Omental fat pad (tissue), 3 donors: ENCODE measurements at regions not wholly inside any gene's neighbourhood (a gene's known extent, or its start where the extent isn't known, plus 50 kb on each side); places are given as distances from the start of the nearest gene placed in this dataset.

ENCODE experiments used
- ATAC-seq: fragments of 150-250 bp; one replicate; pipeline ENCODE4 v1.9.1; 2016; ENCODE audit warnings: mild to moderate bottlenecking, moderate library complexity; ENCODE audit not compliant: low FRiP score
- DNase-seq: peaks from one replicate; pipeline ENCODE4 v3.0.0-alpha.2; 2019; ENCODE audit warnings: low spot score
- TF ChIP-seq, protein P1 (sequence below), 3 donors: fragments of 450-650 bp; IDR thresholded peaks; one replicate each; pipeline ENCODE4 v1.5.1; 2016 to 2017; ENCODE audit warnings: antibody characterized with exemption in 3 of 3, mild to moderate bottlenecking in 3 of 3, moderate library complexity in 2 of 3

DNA sequence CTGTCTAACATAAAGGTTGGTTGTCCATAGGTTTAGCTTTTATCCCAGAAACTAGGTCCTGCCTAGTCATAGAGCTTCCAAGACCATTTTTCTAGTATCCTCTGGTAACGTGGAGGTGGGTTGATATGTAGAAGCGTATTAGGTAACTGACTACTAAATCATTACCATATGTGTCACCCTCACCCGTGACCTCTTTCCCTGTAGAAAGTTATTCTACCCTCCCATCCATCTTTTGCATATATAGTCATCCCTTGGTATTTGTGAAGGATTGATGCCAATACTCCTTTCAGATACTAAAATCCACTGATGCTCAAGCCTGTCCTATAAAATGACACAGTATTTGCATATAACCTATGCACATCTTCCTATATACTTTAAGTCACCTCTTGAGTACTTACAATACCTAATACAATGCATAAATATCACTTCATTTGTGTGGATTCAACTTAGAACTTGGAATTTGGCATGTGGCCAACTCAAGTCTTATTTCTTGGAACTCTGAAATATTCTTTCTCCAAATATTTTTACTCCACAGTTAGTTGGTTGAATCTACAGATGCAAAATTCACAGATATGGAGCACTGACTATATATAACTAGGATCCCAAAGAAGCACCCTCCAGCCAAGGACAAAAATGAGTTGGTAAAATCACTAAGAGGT, 497.0 kb upstream of the TENM4 start:
- no peak for ATAC-seq
- DNase-seq: no peak
- TF ChIP-seq, protein P1, sequence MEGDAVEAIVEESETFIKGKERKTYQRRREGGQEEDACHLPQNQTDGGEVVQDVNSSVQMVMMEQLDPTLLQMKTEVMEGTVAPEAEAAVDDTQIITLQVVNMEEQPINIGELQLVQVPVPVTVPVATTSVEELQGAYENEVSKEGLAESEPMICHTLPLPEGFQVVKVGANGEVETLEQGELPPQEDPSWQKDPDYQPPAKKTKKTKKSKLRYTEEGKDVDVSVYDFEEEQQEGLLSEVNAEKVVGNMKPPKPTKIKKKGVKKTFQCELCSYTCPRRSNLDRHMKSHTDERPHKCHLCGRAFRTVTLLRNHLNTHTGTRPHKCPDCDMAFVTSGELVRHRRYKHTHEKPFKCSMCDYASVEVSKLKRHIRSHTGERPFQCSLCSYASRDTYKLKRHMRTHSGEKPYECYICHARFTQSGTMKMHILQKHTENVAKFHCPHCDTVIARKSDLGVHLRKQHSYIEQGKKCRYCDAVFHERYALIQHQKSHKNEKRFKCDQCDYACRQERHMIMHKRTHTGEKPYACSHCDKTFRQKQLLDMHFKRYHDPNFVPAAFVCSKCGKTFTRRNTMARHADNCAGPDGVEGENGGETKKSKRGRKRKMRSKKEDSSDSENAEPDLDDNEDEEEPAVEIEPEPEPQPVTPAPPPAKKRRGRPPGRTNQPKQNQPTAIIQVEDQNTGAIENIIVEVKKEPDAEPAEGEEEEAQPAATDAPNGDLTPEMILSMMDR (IDR thresholded peaks at IDR 0.05): no peak

DNA sequence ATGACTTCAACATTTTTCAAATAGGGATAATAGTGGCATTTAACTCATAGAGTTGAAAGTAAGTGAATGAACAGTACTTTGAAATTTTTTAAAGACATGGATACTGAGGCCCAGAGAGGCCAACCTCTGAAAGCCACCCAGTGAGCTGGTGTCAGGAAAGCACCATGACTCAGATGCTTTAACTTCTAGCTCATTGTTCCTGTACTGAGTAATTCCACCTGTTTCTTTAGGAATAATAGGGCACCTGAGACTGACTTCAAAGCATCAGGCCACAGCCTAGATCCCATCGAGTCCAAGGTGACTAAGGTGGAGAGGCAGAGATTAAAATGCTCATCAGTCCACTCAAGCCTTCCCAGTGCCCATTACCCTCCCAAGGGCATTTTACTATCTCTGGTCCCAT, 491.8 kb upstream of the TENM4 start:
- ATAC-seq (no peak), DNase-seq (no peak)
- TF ChIP-seq, protein P1 (IDR thresholded peaks at IDR 0.05): no peak

DNA sequence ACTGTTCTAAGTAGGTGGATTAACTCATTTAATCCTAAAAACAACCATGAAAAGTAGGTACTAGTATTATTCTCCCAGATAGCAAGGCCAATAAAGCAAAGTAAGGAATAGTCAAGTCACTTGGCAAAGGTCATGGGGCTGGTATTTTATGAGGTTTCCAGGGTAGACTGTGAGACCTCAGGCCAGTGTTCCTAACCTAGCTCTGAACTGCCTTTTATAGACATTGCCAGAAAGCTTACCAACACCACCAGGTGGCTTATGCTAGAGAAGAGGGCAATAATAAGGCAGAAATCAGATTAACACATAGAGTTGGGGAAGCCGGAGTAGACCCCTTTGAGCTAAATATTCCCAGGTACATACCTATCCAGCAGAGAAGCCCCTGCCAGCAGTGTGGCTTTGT, 490.9 kb upstream of the TENM4 start:
- no peak for ATAC-seq

DNA sequence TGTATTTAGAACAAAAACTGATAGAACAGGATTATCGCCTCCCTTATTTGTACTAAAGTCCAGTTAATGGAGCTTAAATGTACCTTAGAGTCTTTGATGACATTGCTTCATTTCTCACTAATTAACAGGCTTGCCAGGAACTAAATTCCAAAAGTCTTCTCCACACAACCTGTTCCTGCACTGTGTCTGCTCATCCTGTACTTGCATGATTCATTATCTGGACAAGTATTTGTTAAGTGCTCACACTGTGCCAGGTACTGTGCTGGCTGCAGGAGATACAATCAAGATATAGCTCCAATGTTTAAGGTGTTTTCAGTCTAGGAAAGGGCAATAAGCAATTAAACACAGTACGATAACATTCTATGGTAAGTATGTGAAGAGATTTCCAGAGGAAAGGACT, 485.9 kb upstream of the TENM4 start:
- TF ChIP-seq, protein P1 (IDR thresholded peaks at IDR 0.05): no peak
- ATAC-seq: no peak
- no peak for DNase-seq

More for the DNA sequence above, 490.9 kb upstream of the TENM4 start:
- DNase-seq: no peak
- TF ChIP-seq, protein P1 (IDR thresholded peaks at IDR 0.05): no peak

DNA sequence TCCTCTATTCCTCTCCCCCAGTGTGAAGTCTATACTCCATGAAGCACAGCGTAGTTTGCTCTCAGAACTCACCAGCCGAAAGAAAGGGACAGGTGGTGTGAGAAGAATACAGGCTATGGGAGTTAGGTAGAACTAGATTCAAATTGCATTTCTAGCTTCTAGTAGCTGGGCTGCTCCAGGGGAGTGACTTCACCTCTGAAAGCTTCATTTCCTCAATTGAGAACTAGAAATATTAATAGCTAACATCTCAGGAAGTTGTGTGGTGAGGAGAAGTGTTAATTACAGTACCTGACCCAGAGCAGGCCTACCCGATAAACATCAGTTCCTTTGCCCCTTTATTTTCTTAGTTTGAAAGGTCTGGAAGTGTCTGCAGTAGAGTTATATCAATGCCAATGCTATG, 484.7 kb upstream of the TENM4 start:
- TF ChIP-seq, protein P1 (IDR thresholded peaks at IDR 0.05): no peak
- ATAC-seq: no peak
- DNase-seq: no peak

DNA sequence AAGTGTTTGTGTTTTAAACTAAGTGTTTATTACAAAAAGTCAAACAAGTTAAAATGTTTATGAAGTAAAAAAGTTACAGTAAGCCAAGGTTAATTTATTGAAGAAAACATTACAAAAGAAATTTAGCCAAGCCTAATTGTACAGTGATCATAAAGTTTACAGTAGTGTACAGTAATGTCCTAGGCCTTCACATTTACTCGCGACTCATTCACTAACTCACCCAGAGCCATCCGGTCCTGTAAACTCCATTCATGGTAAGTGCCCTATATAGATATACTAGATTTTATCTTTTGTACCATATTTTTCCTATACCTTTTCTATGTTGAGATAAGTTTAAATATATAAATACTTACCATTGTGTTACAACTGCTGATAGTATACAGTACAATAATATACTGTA, 481.8 kb upstream of the TENM4 start:
- no peak for ATAC-seq
- no peak for DNase-seq
- TF ChIP-seq, protein P1 (IDR thresholded peaks at IDR 0.05): no peak

DNA sequence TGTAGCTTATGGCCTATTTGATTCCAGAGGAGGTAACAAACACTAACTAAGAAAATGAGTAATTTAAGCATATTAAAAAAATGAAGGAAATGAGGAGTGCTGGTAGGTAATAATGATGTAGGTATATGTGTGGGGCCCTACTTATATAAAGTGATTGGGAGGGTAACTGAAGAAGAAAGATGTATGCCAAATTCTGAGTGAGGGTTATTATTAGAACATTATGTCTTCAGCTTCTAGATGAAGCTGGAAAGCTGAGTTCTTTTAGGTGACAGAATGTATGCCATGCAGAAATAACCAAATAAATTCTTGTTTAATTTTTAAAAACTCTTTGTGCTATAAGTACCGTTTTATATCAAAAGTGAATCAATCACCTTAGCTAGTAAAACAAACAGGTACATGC, 479.6 kb upstream of the TENM4 start:
- ATAC-seq (no peak), DNase-seq (no peak)
- TF ChIP-seq, protein P1 (IDR thresholded peaks at IDR 0.05): no peak
